HUES48 (cell line): ENCODE measurements at regions not wholly inside any gene's neighbourhood (a gene's known extent, or its start where the extent isn't known, plus 50 kb on each side); places are given as distances from the start of the nearest gene placed in this dataset.

Source experiments
- H3K27ac ChIP-seq: one replicate; pipeline ENCODE4 v1.7.0; 2013; ENCODE audit warnings: low read depth, low read length, inconsistent platforms
- H3K27me3 ChIP-seq: 2 replicates; pipeline ENCODE4 v1.6.1; 2013; ENCODE audit warnings: mild to moderate bottlenecking, low read length; ENCODE audit not compliant: control insufficient read depth, insufficient read depth
- H3K36me3 ChIP-seq: 2 replicates; pipeline ENCODE4 v1.6.1; 2013; ENCODE audit warnings: low read length; ENCODE audit not compliant: control insufficient read depth, insufficient read depth
- H3K4me1 ChIP-seq: 2 replicates; pipeline ENCODE4 v1.6.1; 2013; ENCODE audit warnings: mild to moderate bottlenecking, low read length; ENCODE audit not compliant: control insufficient read depth, insufficient read depth
- H3K4me3 ChIP-seq: 2 replicates; pipeline ENCODE4 v1.5.1; 2013; ENCODE audit warnings: mild to moderate bottlenecking, low read depth, low read length
- H3K9ac ChIP-seq: 2 replicates; pipeline ENCODE4 v1.6.1; 2013; ENCODE audit warnings: mild to moderate bottlenecking, low read depth, low read length, moderate library complexity
- H3K9me3 ChIP-seq: 2 replicates; pipeline ENCODE4 v1.6.1; 2013; ENCODE audit warnings: low read length; ENCODE audit not compliant: control insufficient read depth, insufficient read depth

DNA sequence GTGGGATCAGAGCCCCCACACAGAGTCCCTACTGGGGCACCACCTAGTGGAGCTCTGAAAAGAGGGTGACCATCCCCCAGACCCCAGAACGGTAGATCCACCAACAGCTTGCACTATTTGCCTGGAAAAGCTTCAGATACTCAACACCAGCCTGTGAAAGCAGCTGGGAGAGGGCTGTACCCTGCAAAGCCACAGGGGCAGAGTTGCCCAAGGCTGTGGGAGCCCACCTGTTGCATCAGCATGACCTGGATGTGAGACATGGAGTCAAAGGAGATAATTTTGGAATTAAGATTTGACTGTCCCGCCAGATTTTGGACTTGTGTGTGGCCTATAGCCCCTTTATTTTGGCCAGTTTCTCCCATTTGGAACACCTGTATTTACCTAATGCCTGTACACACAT is 260.4 kb downstream of the TBX18 start:
- H3K9me3 ChIP-seq = no peaks in the 10 kb centered on the region
- no peak overlapping the region for H3K27ac ChIP-seq
- no peak overlapping the region for H3K4me3 ChIP-seq

DNA sequence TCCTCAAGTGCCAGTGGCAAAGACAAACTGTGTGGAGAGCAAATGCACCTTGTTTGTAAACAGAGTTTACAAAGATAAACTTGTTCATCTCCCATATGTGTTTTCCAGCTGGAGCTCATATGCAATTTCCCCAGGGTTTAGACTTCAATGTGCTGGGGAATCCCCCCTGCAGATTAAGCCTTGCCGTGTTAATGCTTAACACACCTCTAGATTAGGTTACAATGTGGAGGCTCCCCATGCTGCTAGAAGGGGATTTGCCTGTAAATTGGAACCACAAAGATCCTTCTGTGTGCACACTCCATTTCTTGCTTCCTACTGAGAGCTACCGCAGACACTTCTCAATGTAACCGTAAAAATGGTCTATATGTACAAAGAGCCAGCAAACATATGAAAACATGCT is 263.1 kb downstream of the TBX18 start:
- H3K36me3 ChIP-seq = no peaks in the 10 kb centered on the region
- no peak overlapping the region for H3K27ac ChIP-seq
- H3K9ac ChIP-seq = no peak overlapping the region
- H3K27me3 ChIP-seq = no peaks in the 10 kb centered on the region
- H3K4me3 ChIP-seq = no peak overlapping the region
- H3K9me3 ChIP-seq = no peaks in the 10 kb centered on the region
- H3K4me1 ChIP-seq = no peaks in the 10 kb centered on the region; the same call in 1 of the 2 replicates

More for the DNA sequence above, 260.4 kb downstream of the TBX18 start:
- Histone ChIP-seq H3K9ac (no peak overlapping the region), H3K27me3 (no peaks in the 10 kb centered on the region), H3K36me3 (no peaks in the 10 kb centered on the region), H3K4me1 (no peaks in the 10 kb centered on the region; the same call in 1 of the 2 replicates)

DNA sequence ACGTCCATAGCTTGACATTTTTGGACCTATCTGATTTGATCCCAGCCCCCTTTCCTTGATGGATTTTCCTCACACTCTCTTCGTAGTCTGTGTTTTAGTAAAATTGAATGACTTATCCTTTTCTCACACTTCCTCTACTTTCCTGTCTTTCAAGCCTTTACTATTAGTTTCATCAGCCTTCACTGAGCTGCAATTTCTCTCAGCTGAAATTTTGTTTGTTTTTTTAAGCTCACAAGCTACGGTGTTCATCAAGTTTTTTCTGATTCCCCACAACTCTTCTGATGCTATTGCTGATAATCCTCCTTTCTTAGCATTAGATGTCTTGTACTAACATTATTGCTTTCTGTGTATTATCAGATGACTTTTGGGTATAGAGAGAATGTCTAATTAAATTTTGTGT is 263.7 kb downstream of the TBX18 start:
- H3K27ac ChIP-seq = no peak overlapping the region
- no peaks in the 10 kb centered on the region for H3K9me3 ChIP-seq
- H3K36me3 ChIP-seq = no peaks in the 10 kb centered on the region
- no peaks in the 10 kb centered on the region for H3K27me3 ChIP-seq
- H3K4me3 ChIP-seq = no peak overlapping the region
- H3K4me1 ChIP-seq = no peaks in the 10 kb centered on the region; the same call in 1 of the 2 replicates
- H3K9ac ChIP-seq = no peak overlapping the region

DNA sequence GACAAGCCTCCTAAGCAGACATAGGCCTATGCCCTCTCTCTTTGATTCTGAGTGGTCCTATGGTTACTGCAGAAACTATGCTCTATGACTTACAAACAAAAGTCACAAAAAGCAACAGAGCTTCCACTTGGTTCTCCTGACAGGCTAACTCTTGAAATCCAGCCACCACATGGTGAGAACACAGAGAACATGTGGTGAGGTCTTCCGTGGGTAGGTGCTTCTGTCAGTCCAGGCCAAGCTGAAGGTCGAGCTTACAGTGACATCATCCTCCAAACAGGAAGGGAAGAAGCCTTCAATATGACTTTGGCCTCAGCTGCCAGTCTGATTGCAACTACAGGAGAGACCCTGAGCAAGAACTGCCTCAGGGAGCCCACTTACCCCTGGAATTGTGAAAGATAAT is 265.5 kb downstream of the TBX18 start:
- H3K27me3 ChIP-seq = no peaks in the 10 kb centered on the region
- no peak overlapping the region for H3K4me3 ChIP-seq
- H3K4me1 ChIP-seq = no peaks in the 10 kb centered on the region; the same call in 1 of the 2 replicates
- no peaks in the 10 kb centered on the region for H3K36me3 ChIP-seq
- H3K27ac ChIP-seq = no peak overlapping the region
- no peaks in the 10 kb centered on the region for H3K9me3 ChIP-seq
- H3K9ac ChIP-seq = no peak overlapping the region

DNA sequence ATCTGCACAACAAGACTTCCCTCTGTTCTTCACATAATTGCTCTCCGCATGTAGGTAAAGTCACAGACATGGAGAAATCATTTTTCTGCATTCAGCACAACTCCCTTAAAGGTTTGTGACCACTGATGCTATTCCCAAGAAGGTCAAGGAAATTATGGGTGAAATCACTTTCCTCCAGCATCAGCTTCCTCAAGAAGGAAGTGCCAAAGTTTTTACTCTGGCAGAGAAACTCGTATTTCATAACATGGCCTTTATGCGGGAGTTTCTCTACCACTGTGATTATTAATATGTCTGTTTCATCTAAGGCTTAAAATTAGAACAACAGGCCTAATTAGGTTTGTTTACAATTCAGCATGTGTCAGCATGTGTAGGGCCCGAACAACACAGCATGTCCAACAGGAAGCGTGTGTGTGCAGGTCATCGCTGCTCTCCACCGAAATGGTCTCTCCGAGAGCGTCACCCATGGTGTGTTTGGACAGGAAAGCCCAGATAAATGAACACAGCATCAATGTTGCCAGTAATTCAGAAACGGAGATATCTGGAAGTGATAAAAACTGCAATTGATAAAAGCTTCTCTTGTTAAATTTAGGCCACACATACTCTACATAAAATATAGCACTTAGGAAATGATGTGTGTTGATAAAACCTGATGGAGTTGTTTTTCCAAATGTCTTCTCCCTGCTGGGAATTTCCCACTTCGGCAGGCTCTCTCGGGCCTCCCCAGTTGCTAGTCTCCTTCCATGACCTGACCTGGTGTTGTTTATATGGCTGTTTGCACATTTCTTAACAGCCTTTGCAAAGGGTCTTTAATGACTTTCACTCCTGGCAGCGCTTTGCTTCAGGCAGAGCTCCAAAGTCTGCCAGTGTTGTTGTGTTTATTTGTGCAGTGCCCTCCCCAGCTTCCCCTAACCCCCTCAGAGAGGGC is 265.1 kb upstream of the CEP162 start:
- Histone ChIP-seq H3K36me3 (no peaks in the 10 kb centered on the region), H3K4me1 (no peaks in the 10 kb centered on the region), H3K27me3 (no peaks in the 10 kb centered on the region), H3K9ac (no peak overlapping the region), H3K4me3 (no peak overlapping the region), H3K9me3 (peaks cover 6% of the 10 kb centered on the region), H3K27ac (no peak overlapping the region)

DNA sequence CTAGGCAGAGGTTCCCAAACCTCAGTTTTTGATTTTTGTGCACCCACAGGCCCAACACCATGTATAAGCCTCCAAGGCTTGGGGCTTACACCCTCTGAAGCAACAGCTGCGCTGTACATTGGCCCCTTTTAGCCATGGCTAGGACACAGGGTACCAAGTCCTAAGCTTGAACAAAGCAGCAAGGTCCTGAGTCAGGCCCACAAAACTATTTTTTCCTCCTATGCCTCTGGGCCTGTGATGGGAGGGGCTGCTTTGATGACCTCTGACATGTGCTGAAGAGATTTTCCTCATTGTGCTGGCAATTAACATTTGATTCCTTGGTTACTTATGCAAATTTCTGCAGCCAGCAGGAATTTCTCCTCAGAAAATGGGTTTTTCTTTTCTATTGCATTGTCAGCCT is 262.2 kb upstream of the CEP162 start:
- Histone ChIP-seq H3K27me3 (no peaks in the 10 kb centered on the region), H3K9ac (no peak overlapping the region), H3K27ac (no peak overlapping the region), H3K36me3 (no peaks in the 10 kb centered on the region), H3K9me3 (peaks cover 6% of the 10 kb centered on the region), H3K4me3 (no peak overlapping the region), H3K4me1 (no peaks in the 10 kb centered on the region)

DNA sequence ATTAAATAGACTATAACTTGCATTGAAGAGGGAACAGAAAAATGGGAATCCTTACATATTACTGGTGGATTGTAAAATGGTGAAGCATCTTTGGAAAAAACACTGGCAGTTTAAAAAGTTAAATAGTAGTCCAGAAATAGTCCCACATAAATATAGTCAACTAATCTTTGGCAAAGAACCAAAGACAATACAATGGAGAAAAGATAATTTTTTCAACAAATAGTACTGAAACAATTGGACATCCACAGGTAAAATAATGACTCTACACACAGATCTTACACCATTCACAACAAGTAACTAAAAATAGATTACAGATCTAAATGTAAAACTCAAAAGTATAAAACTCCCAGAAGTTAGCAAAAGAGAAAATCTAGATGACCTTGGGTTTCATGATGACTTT is 259.1 kb upstream of the CEP162 start:
- Histone ChIP-seq H3K4me1 (no peaks in the 10 kb centered on the region), H3K9me3 (peaks cover 6% of the 10 kb centered on the region), H3K9ac (no peak overlapping the region), H3K4me3 (no peak overlapping the region), H3K27ac (no peak overlapping the region), H3K36me3 (no peaks in the 10 kb centered on the region), H3K27me3 (no peaks in the 10 kb centered on the region)

DNA sequence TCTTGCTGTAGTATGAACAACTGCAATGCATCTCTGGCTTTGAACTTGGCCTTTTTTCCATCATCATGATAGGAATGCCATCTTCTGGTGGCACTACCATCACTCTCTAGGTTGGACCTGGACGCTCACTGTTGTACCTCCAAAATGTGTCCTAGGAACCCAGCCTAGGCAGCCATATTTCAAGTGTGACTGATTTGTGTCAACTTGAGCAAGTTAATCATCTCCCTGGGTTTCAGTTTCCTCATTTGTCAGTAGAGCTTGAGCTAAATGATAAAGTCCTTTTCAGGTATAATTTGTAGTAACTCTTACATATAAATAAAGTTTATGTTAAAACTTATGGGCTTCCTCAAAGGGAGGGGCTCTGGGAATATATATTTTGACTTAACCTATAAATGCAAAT is 241.7 kb upstream of the CEP162 start:
- H3K27ac ChIP-seq = no peak overlapping the region
- no peaks in the 10 kb centered on the region for H3K36me3 ChIP-seq
- no peaks in the 10 kb centered on the region for H3K27me3 ChIP-seq
- H3K4me1 ChIP-seq = no peaks in the 10 kb centered on the region
- no peak overlapping the region for H3K4me3 ChIP-seq
- H3K9ac ChIP-seq = no peak overlapping the region
- no peaks in the 10 kb centered on the region for H3K9me3 ChIP-seq

DNA sequence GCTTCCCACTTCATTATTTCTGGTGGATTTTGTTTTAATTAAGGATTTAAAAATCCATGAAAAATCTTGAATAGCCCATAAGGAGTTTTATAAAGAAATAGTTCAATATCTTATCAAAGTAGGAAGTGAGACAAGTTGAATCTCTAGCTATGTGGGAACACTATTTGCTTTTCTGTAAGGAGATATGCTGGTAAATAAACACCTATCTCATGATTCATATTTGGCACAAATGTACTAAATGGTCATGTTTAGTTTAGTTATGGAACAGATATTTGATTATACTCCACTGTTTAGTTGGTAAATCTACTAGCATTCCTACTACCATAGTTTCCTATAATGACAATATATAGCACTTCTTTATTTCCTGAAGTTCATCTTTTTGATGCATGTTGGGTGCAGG is 239.9 kb upstream of the CEP162 start:
- H3K4me3 ChIP-seq = no peak overlapping the region
- H3K36me3 ChIP-seq = no peaks in the 10 kb centered on the region
- no peak overlapping the region for H3K27ac ChIP-seq
- H3K4me1 ChIP-seq = no peaks in the 10 kb centered on the region
- no peaks in the 10 kb centered on the region for H3K9me3 ChIP-seq
- H3K9ac ChIP-seq = no peak overlapping the region
- H3K27me3 ChIP-seq = no peaks in the 10 kb centered on the region

DNA sequence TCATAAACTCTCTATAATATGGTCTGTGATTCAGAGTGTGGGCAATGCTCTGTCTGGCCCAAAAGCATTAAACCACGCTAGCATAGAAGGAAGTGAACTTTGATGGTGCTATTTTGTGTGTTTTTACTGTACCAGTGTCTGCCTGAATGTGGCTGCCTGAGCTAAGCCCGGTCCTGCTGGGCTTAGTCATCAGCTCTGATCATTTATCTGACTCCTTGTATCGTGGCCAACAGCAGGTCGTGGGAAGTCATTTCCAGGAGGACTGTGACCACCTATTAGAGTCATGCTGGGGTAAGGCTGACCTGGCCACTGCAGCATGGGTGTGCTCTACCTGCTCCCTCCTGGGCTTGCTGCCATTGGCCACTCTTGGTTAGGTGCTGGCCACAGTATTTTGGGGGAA is 239.1 kb upstream of the CEP162 start:
- no peaks in the 10 kb centered on the region for H3K36me3 ChIP-seq
- no peak overlapping the region for H3K27ac ChIP-seq
- H3K4me3 ChIP-seq = no peak overlapping the region
- no peaks in the 10 kb centered on the region for H3K9me3 ChIP-seq
- H3K27me3 ChIP-seq = no peaks in the 10 kb centered on the region
- H3K9ac ChIP-seq = no peak overlapping the region
- no peaks in the 10 kb centered on the region for H3K4me1 ChIP-seq

DNA sequence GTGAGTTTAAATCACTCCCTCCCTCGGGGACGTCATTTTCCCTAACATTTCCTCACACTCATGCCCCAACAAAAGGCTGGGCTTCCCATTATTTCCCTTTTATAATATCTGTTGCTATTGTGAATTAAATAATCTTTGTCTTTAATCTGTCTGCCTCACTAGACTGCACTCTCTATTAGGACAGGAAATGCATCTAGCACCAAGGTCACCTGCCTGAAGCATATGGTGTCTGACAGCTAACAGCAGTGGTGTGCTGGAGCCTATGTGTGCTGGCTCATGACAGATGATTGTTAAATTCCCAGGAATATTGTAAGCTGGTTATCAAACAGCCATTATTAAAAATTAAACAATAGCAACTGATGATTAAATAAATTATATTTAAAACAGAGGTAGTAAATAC is 237.0 kb upstream of the CEP162 start:
- H3K27ac ChIP-seq = no peak overlapping the region

More for the DNA sequence above, 237.0 kb upstream of the CEP162 start:
- no peaks in the 10 kb centered on the region for H3K27me3 ChIP-seq
- no peaks in the 10 kb centered on the region for H3K4me1 ChIP-seq
- H3K4me3 ChIP-seq = no peak overlapping the region
- no peaks in the 10 kb centered on the region for H3K36me3 ChIP-seq
- no peak overlapping the region for H3K9ac ChIP-seq
- H3K9me3 ChIP-seq = no peaks in the 10 kb centered on the region
